ENCODE measurements at regions not wholly inside any gene's neighbourhood (a gene's known extent, or its start where the extent isn't known, plus 50 kb on each side); places are given as distances from the start of the nearest gene placed in this dataset.

- peak overlapping the region; percentile 80 for H3K4me2 ChIP-seq (replicated peaks; ENCODE audit: extremely low read depth, low read length, poor library complexity, severe bottlenecking)
- intact Hi-C loops (cut with micrococcal nuclease) = no loop called here
Observed at GRCh38 chr2:8488001-8488738, 193.7 kb upstream of the ID2 start.

GRCh38 chr2:8489221-8489620, 192.6 kb upstream of the ID2 start:
- TF ChIP-seq CTCF (IDR thresholded peaks at IDR 0.05) = no peak
- Mint-ChIP-seq H3K27me3 (ENCODE audit: low read depth in 3 of 3) (peaks cover 0 to 3% (median 2%) of the 10 kb centered on the region in 3 donors), H3K4me3 (no peak overlapping the region), H3K36me3 (peaks cover 0 to 4% of the 10 kb centered on the region in 2 donors), H3K27ac (peak overlapping the region in 1 of 7 donors; percentile 80), H3K4me1 (peaks cover 47% of the 10 kb centered on the region), H3K9me3 (no peaks in the 10 kb centered on the region)
- Histone ChIP-seq H3K4me2 (replicated peaks; ENCODE audit: extremely low read depth, low read length, poor library complexity, severe bottlenecking) (no peak overlapping the region), H3K4me3 (replicated peaks in 1 of 3; ENCODE audit: low read depth in 2 of 3, low read length in 3 of 3) (no peak overlapping the region), H2AFZ (ENCODE audit: insufficient read depth, low read depth, low read length, poor library complexity, severe bottlenecking) (no peak overlapping the region), H3K9ac (ENCODE audit: insufficient read depth, low read length, poor library complexity, severe bottlenecking) (no peak overlapping the region), H3K79me2 (ENCODE audit: insufficient read depth, low read length) (no peaks in the 10 kb centered on the region), H3K4me1 (ENCODE audit: control insufficient read depth in 1 of 2, insufficient read depth in 2 of 2, low read length in 2 of 2) (peaks cover 22 to 31% of the 10 kb centered on the region in 2 donors), H3K36me3 (replicated peaks in 1 of 2; ENCODE audit: control insufficient read depth in 1 of 2, insufficient read depth in 2 of 2, low read length in 2 of 2) (no peaks in the 10 kb centered on the region), H4K20me1 (ENCODE audit: insufficient read depth, low read length) (no peaks in the 10 kb centered on the region), H3K9me3 (replicated peaks in 1 of 2; ENCODE audit: control insufficient read depth in 1 of 2, insufficient read depth in 1 of 2, low read length in 2 of 2) (no peaks in the 10 kb centered on the region), H3K27ac (ENCODE audit: low read depth in 1 of 2, low read length in 2 of 2) (no peak overlapping the region), H3K27me3 (ENCODE audit: control insufficient read depth in 2 of 2, insufficient read depth in 2 of 2, low read length in 2 of 2) (no peaks in the 10 kb centered on the region)
- intact Hi-C loops (cut with micrococcal nuclease) = no loop called here
- WGBS (ENCODE audit: insufficient coverage) = 98% methylated on average over 5 of the region's 7 CpGs
- no peak for DNase-seq

More at GRCh38 chr2:8488001-8488738, 193.7 kb upstream of the ID2 start:
- Histone ChIP-seq H2AFZ (ENCODE audit: insufficient read depth, low read depth, low read length, poor library complexity, severe bottlenecking) (peak overlapping the region; percentile 55), H3K27me3 (ENCODE audit: control insufficient read depth in 2 of 2, insufficient read depth in 2 of 2, low read length in 2 of 2) (no peaks in the 10 kb centered on the region), H3K9me3 (replicated peaks in 1 of 2; ENCODE audit: control insufficient read depth in 1 of 2, insufficient read depth in 1 of 2, low read length in 2 of 2) (no peaks in the 10 kb centered on the region), H3K4me3 (replicated peaks in 1 of 3; ENCODE audit: low read depth in 2 of 3, low read length in 3 of 3) (peak overlapping the region; percentile 28 to 66 (median 30)), H4K20me1 (ENCODE audit: insufficient read depth, low read length) (no peaks in the 10 kb centered on the region), H3K27ac (ENCODE audit: low read depth in 1 of 2, low read length in 2 of 2) (peak overlapping the region in 1 of 2 donors; percentile 53), H3K4me1 (ENCODE audit: control insufficient read depth in 1 of 2, insufficient read depth in 2 of 2, low read length in 2 of 2) (peaks cover 22 to 31% of the 10 kb centered on the region in 2 donors), H3K9ac (ENCODE audit: insufficient read depth, low read length, poor library complexity, severe bottlenecking) (peak overlapping the region; percentile 48), H3K36me3 (replicated peaks in 1 of 2; ENCODE audit: control insufficient read depth in 1 of 2, insufficient read depth in 2 of 2, low read length in 2 of 2) (no peaks in the 10 kb centered on the region), H3K79me2 (ENCODE audit: insufficient read depth, low read length) (no peaks in the 10 kb centered on the region)
- no peaks in the 10 kb centered on the region for H3K9me3 Mint-ChIP-seq
- WGBS (ENCODE audit: insufficient coverage) = 16% methylated on average over 20 of the region's 23 CpGs
- DNase-seq = peak; percentile 69 to 92 (median 73)
- peak overlapping the region; percentile 53 to 90 (median 85) for H3K27ac Mint-ChIP-seq
- peak overlapping the region; percentile 79 to 95 for H3K4me3 Mint-ChIP-seq
- TF ChIP-seq CTCF (IDR thresholded peaks at IDR 0.05) = no peak
- H3K27me3 Mint-ChIP-seq (ENCODE audit: low read depth in 3 of 3) = peaks cover 0 to 3% (median 1%) of the 10 kb centered on the region in 3 donors
- H3K36me3 Mint-ChIP-seq = peaks cover 0 to 4% of the 10 kb centered on the region in 2 donors
- peaks cover 47% of the 10 kb centered on the region for H3K4me1 Mint-ChIP-seq

Measured in CD14-positive monocyte (primary cell).